ENCODE measurements at regions not wholly inside any gene's neighbourhood (a gene's known extent, or its start where the extent isn't known, plus 50 kb on each side); places are given as distances from the start of the nearest gene placed in this dataset.
"Not testable (repeated sequence)": the region's sequence is repeated elsewhere in the genome, so short reads cannot be mapped to it uniquely, and the experiment has no call there.

- not testable (repeated sequence) for TF ChIP-seq CTCF (IDR thresholded peaks at IDR 0.05; ENCODE audit: borderline replicate concordance, extremely low read depth, low read length, poor library complexity, severe bottlenecking); EZH2 (IDR thresholded peaks at IDR 0.05; ENCODE audit: borderline replicate concordance, low read depth, low read length, severe bottlenecking)
Measured at GRCh38 chr15:21692471-21693102, 184.9 kb downstream of the POTEB start.

Measured in DND-41 (cell line).